Bronchial epithelial cell (primary cell): ENCODE measurements at regions not wholly inside any gene's neighbourhood (a gene's known extent, or its start where the extent isn't known, plus 50 kb on each side); places are given as distances from the start of the nearest gene placed in this dataset.
"Not testable (repeated sequence)": the region's sequence is repeated elsewhere in the genome, so short reads cannot be mapped to it uniquely, and the experiment has no call there.

ENCODE experiments used
- DNase-seq: peaks from one replicate; pipeline ENCODE4 v3.0.0-alpha.2; 2010; ENCODE audit warnings: low read depth
- FAIRE-seq: peaks from 2 replicates; lab custom pipeline; 2011; peaks lifted over from hg19 to GRCh38; lab: Jason Lieb, UNC
- H3K27me3 ChIP-seq: 2 replicates; pipeline ENCODE4 v1.5.1; 2011; ENCODE audit warnings: low read length; ENCODE audit not compliant: control insufficient read depth, insufficient read depth
- H3K36me3 ChIP-seq: 2 replicates; pipeline ENCODE4 v1.5.1; 2011; ENCODE audit warnings: low read length; ENCODE audit not compliant: control insufficient read depth, insufficient read depth
- H3K4me3 ChIP-seq: 2 replicates; pipeline ENCODE4 v1.5.1; 2011; ENCODE audit warnings: mild to moderate bottlenecking, low read depth, low read length, control low read depth
- CTCF ChIP-seq: IDR thresholded peaks from 2 replicates; pipeline ENCODE4 v1.5.1; 2011; ENCODE audit warnings: mild to moderate bottlenecking, moderate library complexity, low read length, control low read depth, inconsistent platforms; ENCODE audit not compliant: insufficient read depth, severe bottlenecking

GRCh38 chr2:224217233-224217961 lies 178.3 kb upstream of the SERPINE2 start:
- FAIRE-seq (no peak), DNase-seq (no peak)
- no peak for TF ChIP-seq CTCF
- no peaks in the 10 kb centered on the region for H3K36me3 ChIP-seq
- H3K27me3 ChIP-seq = no peaks in the 10 kb centered on the region
- H3K4me3 ChIP-seq = no peak overlapping the region

GRCh38 chr2:224215611-224216010 lies 176.5 kb upstream of the SERPINE2 start:
- H3K27me3 ChIP-seq, H3K4me3 ChIP-seq, H3K36me3 ChIP-seq, FAIRE-seq, DNase-seq: not testable (repeated sequence)

- DNase-seq = no peak
- TF ChIP-seq CTCF = no peak
These were observed 174.3 kb upstream of the SERPINE2 start for GRCh38 chr2:224213396-224213795.

GRCh38 chr2:224211791-224212190 lies 172.7 kb upstream of the SERPINE2 start:
- Histone ChIP-seq H3K4me3 (no peak overlapping the region), H3K27me3 (no peaks in the 10 kb centered on the region), H3K36me3 (no peaks in the 10 kb centered on the region)
- no peak for TF ChIP-seq CTCF
- DNase-seq = no peak
- no peak for FAIRE-seq

More at GRCh38 chr2:224213396-224213795, 174.3 kb upstream of the SERPINE2 start:
- Histone ChIP-seq H3K36me3 (no peaks in the 10 kb centered on the region), H3K27me3 (no peaks in the 10 kb centered on the region), H3K4me3 (no peak overlapping the region)
- no peak for FAIRE-seq

GRCh38 chr2:224211181-224211480 lies 172.0 kb upstream of the SERPINE2 start:
- Histone ChIP-seq H3K36me3 (no peaks in the 10 kb centered on the region), H3K4me3 (no peak overlapping the region), H3K27me3 (no peaks in the 10 kb centered on the region)
- TF ChIP-seq CTCF = no peak
- DNase-seq (no peak), FAIRE-seq (no peak)

GRCh38 chr2:224210286-224211180 lies 171.4 kb upstream of the SERPINE2 start:
- no peaks in the 10 kb centered on the region for H3K36me3 ChIP-seq
- DNase-seq (no peak), FAIRE-seq (no peak)
- H3K4me3 ChIP-seq = no peak overlapping the region
- TF ChIP-seq CTCF = no peak
- no peaks in the 10 kb centered on the region for H3K27me3 ChIP-seq
